ENCODE measurements at regions not wholly inside any gene's neighbourhood (a gene's known extent, or its start where the extent isn't known, plus 50 kb on each side); places are given as distances from the start of the nearest gene placed in this dataset.

DNA sequence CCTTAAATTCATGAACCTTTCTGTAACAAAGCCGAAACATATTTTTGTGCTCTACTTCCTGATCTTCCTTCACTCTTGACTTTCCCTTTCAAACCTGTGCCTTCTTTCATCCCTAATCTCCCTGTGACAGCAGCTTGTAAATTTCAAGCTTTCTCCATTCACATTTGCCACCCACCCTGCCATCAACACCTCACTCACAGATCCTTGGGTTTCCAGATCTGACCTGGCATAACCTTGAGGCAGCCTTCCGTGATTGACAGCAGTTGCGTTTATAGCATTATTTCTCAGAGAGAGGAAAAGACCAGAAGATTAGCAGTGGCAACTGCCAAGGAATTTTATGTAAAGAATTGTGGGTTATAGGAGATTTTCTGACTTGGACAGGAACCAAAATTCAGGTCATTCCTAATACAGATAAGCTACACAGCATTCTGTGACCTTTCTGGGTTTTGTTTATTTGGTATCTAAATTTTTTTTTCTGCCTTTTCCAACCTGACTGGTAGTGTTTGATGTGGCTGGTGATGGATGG is 260.0 kb downstream of the NR2F1-AS1 start:
- no peak overlapping the region for H3K27ac ChIP-seq (ENCODE audit: low read length in 2 of 2)
- H3K4me1 ChIP-seq (ENCODE audit: control insufficient read depth in 2 of 2, insufficient read depth in 2 of 2, low read length in 2 of 2), result no peaks in the 10 kb centered on the region
- H4K20me1 ChIP-seq (ENCODE audit: control insufficient read depth, insufficient read depth, low read length, poor library complexity, severe bottlenecking), result no peaks in the 10 kb centered on the region
- intact Hi-C loops (cut with micrococcal nuclease), result no loop called here
- no peak overlapping the region for H3K4me2 ChIP-seq (replicated peaks; ENCODE audit: low read depth, low read length, poor library complexity, severe bottlenecking)
- ATAC-seq (ENCODE audit: low read depth), result no peak
- WGBS (ENCODE audit: insufficient coverage), result 89% methylated on average over 1 of the region's 3 CpGs
- H3K4me1 Mint-ChIP-seq, result no peaks in the 10 kb centered on the region
- POLR2A ChIA-PET, result no interaction called here
- no peak for DNase-seq
- H3K9me3 ChIP-seq (ENCODE audit: control extremely low read depth in 1 of 3, control insufficient read depth in 2 of 3, insufficient read depth in 1 of 3, low read length in 2 of 3), result peaks cover 0 to 1% (median 0%) of the 10 kb centered on the region in 3 donors
- H3K27me3 Mint-ChIP-seq, result no peaks in the 10 kb centered on the region
- no peak overlapping the region for H3K4me3 ChIP-seq (ENCODE audit: control extremely low read depth in 1 of 5, extremely low read depth in 1 of 5, insufficient read depth in 1 of 5, low read depth in 2 of 5, low read length in 4 of 5)
- peaks cover 2% of the 10 kb centered on the region for H3K9me3 Mint-ChIP-seq (ENCODE audit: insufficient read depth)
- no peak overlapping the region for H3K27ac Mint-ChIP-seq
- TF ChIP-seq, protein P1, sequence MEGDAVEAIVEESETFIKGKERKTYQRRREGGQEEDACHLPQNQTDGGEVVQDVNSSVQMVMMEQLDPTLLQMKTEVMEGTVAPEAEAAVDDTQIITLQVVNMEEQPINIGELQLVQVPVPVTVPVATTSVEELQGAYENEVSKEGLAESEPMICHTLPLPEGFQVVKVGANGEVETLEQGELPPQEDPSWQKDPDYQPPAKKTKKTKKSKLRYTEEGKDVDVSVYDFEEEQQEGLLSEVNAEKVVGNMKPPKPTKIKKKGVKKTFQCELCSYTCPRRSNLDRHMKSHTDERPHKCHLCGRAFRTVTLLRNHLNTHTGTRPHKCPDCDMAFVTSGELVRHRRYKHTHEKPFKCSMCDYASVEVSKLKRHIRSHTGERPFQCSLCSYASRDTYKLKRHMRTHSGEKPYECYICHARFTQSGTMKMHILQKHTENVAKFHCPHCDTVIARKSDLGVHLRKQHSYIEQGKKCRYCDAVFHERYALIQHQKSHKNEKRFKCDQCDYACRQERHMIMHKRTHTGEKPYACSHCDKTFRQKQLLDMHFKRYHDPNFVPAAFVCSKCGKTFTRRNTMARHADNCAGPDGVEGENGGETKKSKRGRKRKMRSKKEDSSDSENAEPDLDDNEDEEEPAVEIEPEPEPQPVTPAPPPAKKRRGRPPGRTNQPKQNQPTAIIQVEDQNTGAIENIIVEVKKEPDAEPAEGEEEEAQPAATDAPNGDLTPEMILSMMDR (IDR thresholded peaks at IDR 0.05), result no peak
- TF ChIP-seq EZH2 (IDR thresholded peaks at IDR 0.05; ENCODE audit: borderline replicate concordance, insufficient read depth, low read depth, low read length, poor library complexity, severe bottlenecking), result no peak
- H2AFZ ChIP-seq (ENCODE audit: insufficient read depth, low read depth, low read length, poor library complexity, severe bottlenecking), result no peak overlapping the region
- no peaks in the 10 kb centered on the region for H3K27me3 ChIP-seq (replicated peaks in 1 of 4; ENCODE audit: control extremely low read depth in 1 of 4, control insufficient read depth in 3 of 4, insufficient read depth in 4 of 4, low read length in 3 of 4)
- no peaks in the 10 kb centered on the region for H3K36me3 ChIP-seq (replicated peaks in 1 of 2; ENCODE audit: control extremely low read depth in 1 of 2, control insufficient read depth in 1 of 2, extremely low read depth in 1 of 2, insufficient read depth in 2 of 2, low read length in 1 of 2)
- CTCF ChIA-PET, result no interaction called here
- no peak overlapping the region for H3K4me3 Mint-ChIP-seq
- no peaks in the 10 kb centered on the region for H3K79me2 ChIP-seq (ENCODE audit: control insufficient read depth, insufficient read depth, low read length)
- H3K9ac ChIP-seq (ENCODE audit: low read length), result no peak overlapping the region

DNA sequence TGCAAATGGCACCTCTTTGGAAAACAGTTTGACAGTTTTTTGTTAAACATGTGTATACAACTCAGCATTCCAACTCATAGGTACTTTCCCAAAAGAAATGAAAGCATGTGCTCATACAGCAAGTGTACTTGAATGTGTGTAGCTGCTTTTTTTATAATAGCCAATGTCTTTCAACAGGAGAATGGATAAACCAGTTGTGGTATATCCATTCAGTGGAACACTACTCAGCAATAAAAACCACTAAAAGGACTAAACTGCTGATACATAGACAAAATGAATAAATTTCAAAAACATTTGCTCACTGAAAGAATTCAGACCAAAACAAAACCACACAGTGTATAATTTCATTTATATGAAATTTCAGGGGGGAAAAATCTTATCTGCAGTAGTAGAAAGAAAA is 267.3 kb downstream of the NR2F1-AS1 start:
- CTCF ChIA-PET, result no interaction called here
- H3K27me3 Mint-ChIP-seq, result no peaks in the 10 kb centered on the region

More for the DNA sequence above, 267.3 kb downstream of the NR2F1-AS1 start:
- Histone ChIP-seq H3K9ac (ENCODE audit: low read length) (no peak overlapping the region), H2AFZ (ENCODE audit: insufficient read depth, low read depth, low read length, poor library complexity, severe bottlenecking) (no peak overlapping the region), H3K27me3 (replicated peaks in 1 of 4; ENCODE audit: control extremely low read depth in 1 of 4, control insufficient read depth in 3 of 4, insufficient read depth in 4 of 4, low read length in 3 of 4) (no peaks in the 10 kb centered on the region), H3K79me2 (ENCODE audit: control insufficient read depth, insufficient read depth, low read length) (no peaks in the 10 kb centered on the region), H3K27ac (ENCODE audit: low read length in 2 of 2) (no peak overlapping the region), H3K4me2 (replicated peaks; ENCODE audit: low read depth, low read length, poor library complexity, severe bottlenecking) (no peak overlapping the region), H4K20me1 (ENCODE audit: control insufficient read depth, insufficient read depth, low read length, poor library complexity, severe bottlenecking) (no peaks in the 10 kb centered on the region), H3K4me1 (ENCODE audit: control insufficient read depth in 2 of 2, insufficient read depth in 2 of 2, low read length in 2 of 2) (no peaks in the 10 kb centered on the region), H3K9me3 (ENCODE audit: control extremely low read depth in 1 of 3, control insufficient read depth in 2 of 3, insufficient read depth in 1 of 3, low read length in 2 of 3) (no peaks in the 10 kb centered on the region), H3K4me3 (ENCODE audit: control extremely low read depth in 1 of 5, extremely low read depth in 1 of 5, insufficient read depth in 1 of 5, low read depth in 2 of 5, low read length in 4 of 5) (no peak overlapping the region), H3K36me3 (replicated peaks in 1 of 2; ENCODE audit: control extremely low read depth in 1 of 2, control insufficient read depth in 1 of 2, extremely low read depth in 1 of 2, insufficient read depth in 2 of 2, low read length in 1 of 2) (no peaks in the 10 kb centered on the region)
- DNase-seq, result no peak
- Mint-ChIP-seq H3K27ac (no peak overlapping the region), H3K9me3 (ENCODE audit: insufficient read depth) (no peaks in the 10 kb centered on the region), H3K4me3 (no peak overlapping the region), H3K4me1 (no peaks in the 10 kb centered on the region)
- POLR2A ChIA-PET, result no interaction called here
- intact Hi-C loops (cut with micrococcal nuclease), result no loop called here
- ATAC-seq (ENCODE audit: low read depth), result no peak
- no peak for TF ChIP-seq EZH2 (IDR thresholded peaks at IDR 0.05; ENCODE audit: borderline replicate concordance, insufficient read depth, low read depth, low read length, poor library complexity, severe bottlenecking)
- TF ChIP-seq, protein P1 (IDR thresholded peaks at IDR 0.05), result no peak

All from B cell (primary cell).